ENCODE measurements at regions not wholly inside any gene's neighbourhood (a gene's known extent, or its start where the extent isn't known, plus 50 kb on each side); places are given as distances from the start of the nearest gene placed in this dataset.

DNA sequence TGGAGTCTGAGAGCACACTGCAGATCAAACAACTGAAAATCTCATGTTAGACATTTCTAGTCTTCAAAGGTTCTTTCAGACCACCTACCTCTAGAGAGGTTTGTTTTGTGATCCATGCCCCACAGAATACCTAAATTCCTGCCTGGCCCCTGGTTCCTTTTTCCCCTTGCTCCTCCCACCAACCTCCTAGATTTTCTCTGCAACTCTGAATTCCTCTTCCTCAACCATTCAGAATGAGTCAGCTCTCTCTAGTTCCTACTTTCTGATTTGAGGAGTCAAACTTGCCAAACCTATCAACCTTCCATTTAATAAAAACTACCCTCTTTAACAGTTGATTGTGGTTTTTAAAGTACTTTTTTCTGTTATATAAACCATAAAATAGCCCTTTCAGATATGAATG lies 83.2 kb upstream of the ZNF462 start:
- no peak for TF ChIP-seq CTCF (IDR thresholded peaks at IDR 0.05)
- TF ChIP-seq, protein P1, sequence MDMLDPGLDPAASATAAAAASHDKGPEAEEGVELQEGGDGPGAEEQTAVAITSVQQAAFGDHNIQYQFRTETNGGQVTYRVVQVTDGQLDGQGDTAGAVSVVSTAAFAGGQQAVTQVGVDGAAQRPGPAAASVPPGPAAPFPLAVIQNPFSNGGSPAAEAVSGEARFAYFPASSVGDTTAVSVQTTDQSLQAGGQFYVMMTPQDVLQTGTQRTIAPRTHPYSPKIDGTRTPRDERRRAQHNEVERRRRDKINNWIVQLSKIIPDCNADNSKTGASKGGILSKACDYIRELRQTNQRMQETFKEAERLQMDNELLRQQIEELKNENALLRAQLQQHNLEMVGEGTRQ (CRISPR knock-in tag; IDR thresholded peaks at IDR 0.05) = no peak
- no peak for TF ChIP-seq TEAD4 (CRISPR knock-in tag; IDR thresholded peaks at IDR 0.05)
- TF ChIP-seq, protein P2, sequence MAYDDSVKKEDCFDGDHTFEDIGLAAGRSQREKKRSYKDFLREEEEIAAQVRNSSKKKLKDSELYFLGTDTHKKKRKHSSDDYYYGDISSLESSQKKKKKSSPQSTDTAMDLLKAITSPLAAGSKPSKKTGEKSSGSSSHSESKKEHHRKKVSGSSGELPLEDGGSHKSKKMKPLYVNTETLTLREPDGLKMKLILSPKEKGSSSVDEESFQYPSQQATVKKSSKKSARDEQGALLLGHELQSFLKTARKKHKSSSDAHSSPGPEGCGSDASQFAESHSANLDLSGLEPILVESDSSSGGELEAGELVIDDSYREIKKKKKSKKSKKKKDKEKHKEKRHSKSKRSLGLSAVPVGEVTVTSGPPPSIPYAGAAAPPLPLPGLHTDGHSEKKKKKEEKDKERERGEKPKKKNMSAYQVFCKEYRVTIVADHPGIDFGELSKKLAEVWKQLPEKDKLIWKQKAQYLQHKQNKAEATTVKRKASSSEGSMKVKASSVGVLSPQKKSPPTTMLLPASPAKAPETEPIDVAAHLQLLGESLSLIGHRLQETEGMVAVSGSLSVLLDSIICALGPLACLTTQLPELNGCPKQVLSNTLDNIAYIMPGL (CRISPR knock-in tag; IDR thresholded peaks at IDR 0.05) = no peak

Data from WTC11 (cell line).